Anterior cingulate cortex (tissue), 58 donors: ENCODE measurements at regions not wholly inside any gene's neighbourhood (a gene's known extent, or its start where the extent isn't known, plus 50 kb on each side); places are given as distances from the start of the nearest gene placed in this dataset.

Source experiments
- DNase-seq, 58 donors: peaks; one replicate each; lab custom pipeline; 2025; lab: John Stamatoyannopoulos, UW

GRCh38 chr4:14631806-14632440 is 370.4 kb upstream of the CPEB2 start:
- no peak for DNase-seq

- DNase-seq, result no peak
These were observed 365.7 kb upstream of the CPEB2 start for GRCh38 chr4:14636563-14636962.

DNA sequence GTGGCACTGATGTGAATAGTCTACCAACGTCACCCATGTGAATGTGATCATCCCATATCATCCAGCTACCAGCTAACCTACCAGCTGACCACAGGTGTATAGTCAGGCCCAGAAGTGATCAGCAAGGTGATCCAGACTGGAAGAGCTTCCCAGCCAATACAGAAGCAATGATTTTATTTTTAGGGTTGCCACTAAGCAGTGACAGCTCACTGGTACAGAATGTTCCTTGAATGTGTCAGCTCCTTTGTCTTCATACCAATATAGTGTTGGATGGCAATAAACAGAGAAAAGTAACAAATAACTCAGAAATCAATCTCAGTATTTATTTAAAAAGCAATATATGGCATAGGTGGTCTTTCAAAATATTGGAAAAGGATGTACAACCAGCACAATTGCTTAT is 361.8 kb upstream of the CPEB2 start:
- DNase-seq, result no peak

GRCh38 chr4:14641871-14642270 is 360.4 kb upstream of the CPEB2 start:
- no peak for DNase-seq

DNA sequence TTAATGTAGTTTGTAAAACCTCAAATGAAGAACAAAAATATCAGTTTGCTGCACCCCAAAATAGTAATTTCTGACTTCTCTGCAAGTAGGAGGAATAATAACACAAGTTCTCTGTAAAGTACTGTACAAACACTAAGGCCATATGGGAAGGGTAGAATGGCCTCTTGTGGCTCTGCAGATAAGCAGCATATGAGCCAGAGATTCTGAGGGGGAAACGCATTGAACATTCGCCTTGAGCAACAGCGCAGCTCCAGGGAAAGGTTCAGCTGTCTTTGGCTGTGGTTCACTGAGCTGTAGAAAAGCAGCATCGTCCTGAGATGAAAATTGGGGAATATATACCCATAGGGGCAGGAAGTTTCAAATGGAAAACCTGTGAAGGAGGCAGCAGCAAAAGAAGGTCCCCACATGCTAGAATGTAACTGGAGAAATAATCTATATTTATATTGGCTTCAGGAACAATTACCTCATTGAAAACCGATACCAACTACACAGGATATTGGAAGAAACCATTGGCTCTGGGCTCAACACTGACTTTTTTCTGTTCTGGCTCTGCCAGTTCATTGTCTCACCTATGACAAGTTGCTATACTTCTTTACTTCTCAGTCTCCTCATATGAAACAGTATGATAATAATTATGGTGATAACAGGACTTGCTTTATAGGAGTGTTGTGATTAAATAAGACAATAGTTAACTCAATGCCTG is 357.6 kb upstream of the CPEB2 start:
- DNase-seq, result no peak

DNA sequence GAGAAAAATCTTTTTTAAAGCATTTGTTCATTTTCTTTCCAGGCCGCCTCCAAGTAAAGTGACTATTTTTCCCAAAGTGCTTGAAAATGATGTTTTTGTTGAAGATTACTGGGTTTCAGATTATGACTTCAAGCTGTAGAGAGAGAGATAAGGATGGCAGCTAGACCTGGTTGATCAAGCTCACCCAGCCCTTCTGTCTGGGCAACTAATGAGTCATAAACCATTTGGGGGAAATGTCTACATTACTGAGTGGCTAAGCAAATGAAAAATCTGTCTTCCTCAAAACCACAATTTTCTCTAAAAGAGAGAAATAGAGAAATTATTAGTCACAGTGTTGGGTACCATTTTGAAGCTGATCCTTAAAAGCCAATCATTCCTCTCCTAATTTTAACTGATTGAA is 355.4 kb upstream of the CPEB2 start:
- no peak for DNase-seq

GRCh38 chr4:14650127-14650526 is 352.2 kb upstream of the CPEB2 start:
- DNase-seq, result no peak

- DNase-seq, result no peak
These were observed 349.8 kb upstream of the CPEB2 start for GRCh38 chr4:14652522-14652921.

GRCh38 chr4:14653338-14653737 is 348.9 kb upstream of the CPEB2 start:
- no peak for DNase-seq

- no peak for DNase-seq
These were observed 343.0 kb upstream of the CPEB2 start for GRCh38 chr4:14659286-14659685.

- DNase-seq, result peak in 1 of 58 donors; percentile 4
These were observed 334.6 kb upstream of the CPEB2 start for GRCh38 chr4:14667624-14668151.

GRCh38 chr4:14668296-14668695 is 334.0 kb upstream of the CPEB2 start:
- DNase-seq, result no peak

DNA sequence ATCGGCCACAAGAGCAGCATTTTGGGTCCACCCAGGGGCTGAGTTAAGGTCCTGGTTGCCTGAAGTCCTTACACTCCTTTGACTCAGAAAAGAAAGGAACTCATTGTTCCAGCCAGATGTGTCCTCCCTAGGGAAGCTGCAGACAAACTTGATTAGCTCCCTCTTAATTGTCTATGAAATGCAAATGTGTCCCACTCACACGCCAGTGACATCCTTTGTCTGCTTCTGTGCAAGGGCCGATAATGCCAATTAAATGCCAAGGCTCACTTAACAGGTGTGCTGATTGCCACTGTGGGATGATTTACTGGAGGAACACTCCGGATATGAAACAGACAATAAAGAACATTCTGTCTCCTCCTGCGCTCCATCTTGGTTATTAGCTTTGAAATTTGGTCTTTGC is 332.9 kb upstream of the CPEB2 start:
- DNase-seq, result peak in 1 of 58 donors; percentile 2

DNA sequence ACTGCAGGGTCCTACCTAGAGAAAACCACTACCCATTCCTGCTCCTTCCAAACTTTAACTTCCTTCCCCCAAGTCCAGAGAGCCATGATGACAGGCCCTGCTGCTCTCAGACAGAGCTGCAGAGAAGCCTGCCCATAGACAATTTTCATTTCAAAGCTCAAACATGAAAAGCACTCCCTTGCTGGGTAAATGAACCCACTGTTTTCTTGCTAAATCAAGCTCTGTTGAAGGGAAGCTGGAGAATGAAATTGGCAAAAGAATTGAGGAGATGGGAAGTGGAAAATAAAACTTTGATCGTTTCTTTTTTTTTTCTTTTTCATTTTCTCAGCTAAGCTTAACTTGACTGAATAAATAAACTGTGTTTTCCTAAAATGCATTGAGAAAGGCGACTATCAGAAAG is 331.1 kb upstream of the CPEB2 start:
- peak in 12 of 58 donors; percentile 0 to 48 (median 6) for DNase-seq

- no peak for DNase-seq
These were observed 326.8 kb upstream of the CPEB2 start for GRCh38 chr4:14675279-14675985.

- no peak for DNase-seq
These were observed 322.4 kb upstream of the CPEB2 start for GRCh38 chr4:14679906-14680305.

DNA sequence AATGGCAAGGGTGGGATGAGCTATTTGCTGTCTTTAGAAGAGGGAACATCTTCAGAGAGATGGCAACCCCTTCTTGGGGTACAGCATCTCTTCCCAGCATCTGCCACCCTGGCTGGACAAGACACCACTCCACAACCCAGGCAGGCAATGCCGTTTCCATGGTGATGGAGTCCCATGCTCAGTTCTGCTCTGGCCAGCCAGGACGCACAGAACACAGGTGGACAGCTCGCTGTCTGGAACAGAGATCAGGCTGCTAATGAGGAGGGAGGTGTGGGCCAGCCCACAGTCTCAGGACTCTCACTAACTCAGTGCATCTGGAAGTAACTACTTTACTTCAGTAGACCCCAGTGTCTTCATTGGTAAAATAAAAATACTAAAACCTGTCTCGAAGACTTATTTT is 321.0 kb upstream of the CPEB2 start:
- DNase-seq, result no peak

GRCh38 chr4:14693728-14694127 is 308.6 kb upstream of the CPEB2 start:
- DNase-seq, result no peak

DNA sequence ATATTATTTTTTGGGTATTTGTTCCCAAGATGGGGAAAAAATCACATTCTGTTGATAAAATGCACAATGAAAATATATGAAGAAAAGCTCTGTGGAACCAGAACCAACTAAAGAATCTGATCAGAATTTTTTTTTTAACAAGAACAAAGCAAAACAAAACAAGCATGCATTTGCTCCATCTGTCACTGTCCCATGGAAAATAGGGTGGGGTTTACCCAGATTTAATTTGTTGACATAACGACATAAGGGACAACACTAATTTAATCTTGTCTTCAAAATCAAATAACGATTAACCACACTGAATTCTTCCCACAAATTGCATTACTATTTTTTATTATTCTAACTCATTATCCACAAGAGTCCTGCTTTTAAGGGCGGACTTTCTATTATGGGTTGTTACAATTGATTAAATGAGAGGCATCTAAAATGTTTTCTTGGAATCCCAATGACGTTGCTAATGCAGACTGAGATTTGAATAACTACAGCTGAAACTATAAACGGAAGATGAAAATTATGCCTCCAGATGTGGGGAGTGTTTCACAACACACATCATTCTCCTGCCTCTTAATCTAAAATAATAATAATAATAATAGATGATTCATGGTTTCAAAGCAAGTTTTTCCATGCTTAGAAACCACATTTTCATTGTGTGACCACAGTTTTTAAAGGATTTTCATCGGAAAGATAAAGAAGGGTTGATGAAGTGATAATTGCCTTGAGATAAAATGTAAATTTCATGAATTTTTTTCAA is 307.0 kb upstream of the CPEB2 start:
- DNase-seq, result no peak

DNA sequence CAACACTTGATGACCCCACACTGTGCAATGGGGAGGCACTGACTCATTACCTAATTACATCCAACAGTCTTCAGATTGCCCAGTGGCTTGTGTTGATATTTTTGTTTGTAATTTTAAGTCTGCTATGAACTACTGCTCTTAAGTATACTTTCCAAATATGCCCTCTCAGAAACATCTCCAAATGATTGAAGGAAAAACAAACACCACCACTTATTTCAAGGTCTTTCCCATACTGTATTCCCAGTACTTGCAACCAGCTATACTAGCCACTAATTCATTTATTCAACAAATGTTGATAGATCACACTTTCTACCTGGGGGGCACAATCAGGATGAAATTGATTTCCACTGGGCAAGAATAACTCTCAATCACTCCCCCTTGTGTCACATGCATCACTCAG is 302.2 kb upstream of the CPEB2 start:
- DNase-seq, result no peak

DNA sequence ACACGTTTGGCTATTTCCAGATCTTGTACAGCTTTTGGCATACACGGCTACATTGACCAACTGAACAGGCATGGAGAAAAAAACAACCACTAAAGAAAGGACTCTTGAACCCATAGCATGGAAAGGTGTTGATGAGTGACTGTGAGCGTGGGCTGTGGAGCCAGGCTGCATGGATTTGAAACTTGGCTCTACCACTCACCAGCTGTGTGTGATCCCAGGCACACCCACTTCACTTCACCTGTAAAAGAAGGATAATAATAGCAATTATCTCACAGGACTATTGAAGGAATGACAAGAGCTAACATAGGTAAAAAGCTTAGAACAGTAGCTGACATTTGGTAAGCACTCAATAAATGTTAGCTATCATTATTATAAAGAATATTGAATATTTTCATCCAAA is 301.7 kb upstream of the CPEB2 start:
- DNase-seq, result no peak
